GM12892 (cell line): ENCODE measurements at regions not wholly inside any gene's neighbourhood (a gene's known extent, or its start where the extent isn't known, plus 50 kb on each side); places are given as distances from the start of the nearest gene placed in this dataset.

Experiments
- DNase-seq: peaks from one replicate; pipeline ENCODE4 v3.0.0; 2011; ENCODE audit not compliant: insufficient read length
- FAIRE-seq: peaks from 2 replicates; lab custom pipeline; 2011; peaks lifted over from hg19 to GRCh38; lab: Jason Lieb, UNC
- POLR2A ChIP-seq: IDR thresholded peaks from 2 replicates; pipeline ENCODE4 v1.6.1; 2011; ENCODE audit warnings: low read depth, low read length, control low read depth
- POLR2AphosphoS5 ChIP-seq: IDR thresholded peaks from 2 replicates; pipeline ENCODE4 v1.6.1; 2011; ENCODE audit warnings: low read depth, low read length, control low read depth
- TAF1 ChIP-seq: IDR thresholded peaks from 2 replicates; pipeline ENCODE4 v1.6.1; 2011; ENCODE audit warnings: low read depth, mild to moderate bottlenecking, control low read depth, low read length, borderline replicate concordance

- no peak for DNase-seq
- no peak for FAIRE-seq
- TF ChIP-seq POLR2AphosphoS5 = no peak
- no peak for TF ChIP-seq POLR2A
- TF ChIP-seq TAF1 = no peak
These were observed 413.4 kb upstream of the JARID2 start for GRCh38 chr6:14832427-14832826.

GRCh38 chr6:14834851-14835530 lies 410.9 kb upstream of the JARID2 start:
- TF ChIP-seq POLR2AphosphoS5 (no peak), POLR2A (no peak), TAF1 (no peak)
- no peak for DNase-seq
- no peak for FAIRE-seq

GRCh38 chr6:14837435-14837834 lies 408.4 kb upstream of the JARID2 start:
- no peak for DNase-seq
- no peak for FAIRE-seq
- TF ChIP-seq POLR2A = no peak

GRCh38 chr6:14838133-14838583 lies 407.7 kb upstream of the JARID2 start:
- FAIRE-seq (no peak), DNase-seq (no peak)
- TF ChIP-seq POLR2A (no peak), TAF1 (no peak), POLR2AphosphoS5 (no peak)

DNA sequence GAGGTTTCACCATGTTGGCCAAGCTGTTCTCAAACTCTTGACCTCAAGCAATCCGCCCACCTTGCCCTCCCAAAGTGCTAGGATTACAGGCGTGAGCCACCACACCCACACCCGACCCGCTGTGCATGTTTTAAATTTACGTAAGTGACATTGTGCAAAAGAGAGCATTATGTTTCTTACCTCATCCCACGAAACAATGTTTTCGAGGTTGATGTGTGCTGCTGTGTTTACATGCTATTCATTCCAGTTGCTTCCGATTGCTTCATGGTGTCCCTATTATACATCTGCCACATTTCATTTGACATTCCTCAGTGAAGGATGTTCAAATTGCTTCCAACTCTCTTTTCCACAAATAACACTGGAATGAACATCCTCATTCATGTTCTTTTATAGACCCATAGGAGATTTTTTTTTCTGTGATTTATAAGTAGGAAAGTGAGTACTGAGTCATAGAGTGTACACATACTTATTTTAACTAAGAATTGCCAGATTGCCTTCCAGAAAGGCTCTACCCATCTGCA lies 403.9 kb upstream of the JARID2 start:
- FAIRE-seq (no peak), DNase-seq (no peak)
- no peak for TF ChIP-seq POLR2A
- no peak for TF ChIP-seq POLR2AphosphoS5
- TF ChIP-seq TAF1 = no peak

DNA sequence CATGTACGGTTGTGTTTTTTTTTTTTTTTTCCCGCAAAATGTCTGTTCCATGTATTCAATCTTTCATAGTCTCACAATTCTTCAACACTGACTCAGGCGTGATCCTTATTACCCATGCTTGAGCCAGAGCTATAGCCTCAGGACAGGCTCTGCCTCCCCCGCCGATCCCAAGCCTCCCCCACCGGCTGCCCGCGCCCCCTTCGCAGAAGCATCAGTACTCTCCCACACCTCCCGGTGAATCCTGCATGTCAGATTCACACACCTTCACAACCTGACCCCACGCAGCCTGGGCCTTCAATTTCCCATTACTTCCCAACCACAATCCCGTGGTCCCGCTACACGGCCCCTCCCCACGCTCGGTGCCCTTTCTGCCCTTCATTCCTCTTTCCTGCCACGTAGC lies 401.5 kb upstream of the JARID2 start:
- FAIRE-seq (no peak), DNase-seq (no peak)
- no peak for TF ChIP-seq TAF1
- no peak for TF ChIP-seq POLR2A
- no peak for TF ChIP-seq POLR2AphosphoS5

DNA sequence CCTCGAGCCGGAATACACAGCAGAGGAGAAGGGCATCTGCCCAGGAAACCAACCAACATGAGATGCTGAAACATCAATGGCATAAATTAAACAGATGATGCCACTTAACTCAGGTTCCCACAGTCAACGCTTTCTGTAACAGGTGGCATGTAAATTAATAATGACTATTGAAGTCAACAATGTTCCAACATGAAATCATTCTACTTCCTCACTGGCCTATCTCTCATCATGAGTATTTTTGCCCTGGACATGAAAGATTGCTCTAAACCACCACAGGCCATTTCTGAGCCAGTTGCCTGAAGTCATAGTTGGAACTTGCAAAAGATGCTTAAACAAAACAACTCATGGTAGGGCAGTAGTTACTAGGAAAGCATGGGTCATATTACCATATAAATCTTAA lies 397.9 kb upstream of the JARID2 start:
- TF ChIP-seq POLR2A (no peak), TAF1 (no peak), POLR2AphosphoS5 (no peak)
- FAIRE-seq (no peak), DNase-seq (no peak)

- no peak for FAIRE-seq
- no peak for DNase-seq
- TF ChIP-seq POLR2AphosphoS5 (no peak), TAF1 (no peak), POLR2A (no peak)
These were observed 396.7 kb upstream of the JARID2 start for GRCh38 chr6:14849185-14849584.

- TF ChIP-seq POLR2AphosphoS5 (no peak), POLR2A (no peak), TAF1 (no peak)
- no peak for DNase-seq
- FAIRE-seq = no peak
These were observed 394.6 kb upstream of the JARID2 start for GRCh38 chr6:14851281-14851680.

GRCh38 chr6:14852375-14852774 lies 393.5 kb upstream of the JARID2 start:
- DNase-seq (no peak), FAIRE-seq (no peak)
- TF ChIP-seq POLR2A = no peak
- no peak for TF ChIP-seq POLR2AphosphoS5
- TF ChIP-seq TAF1 = no peak

DNA sequence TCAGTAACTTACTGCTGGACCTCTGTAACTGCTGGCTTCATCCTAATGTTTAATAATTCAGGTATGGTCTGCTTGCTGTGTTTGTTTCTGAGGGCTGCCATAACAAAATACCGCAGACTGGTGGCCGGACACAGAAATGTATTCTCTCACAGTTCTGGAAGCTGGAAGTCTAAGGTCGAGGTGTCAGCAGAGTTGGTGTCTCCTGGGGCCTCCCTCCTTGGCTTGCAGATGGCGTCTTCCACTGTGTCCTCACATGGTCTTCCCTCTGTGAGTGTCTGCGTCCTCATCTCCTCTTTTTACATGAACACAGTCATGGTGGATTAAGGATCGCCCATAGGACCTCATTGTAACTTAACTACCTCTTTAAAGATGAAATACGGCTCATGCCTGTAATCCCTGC lies 389.7 kb upstream of the JARID2 start:
- DNase-seq = no peak
- TF ChIP-seq TAF1 (no peak), POLR2A (no peak), POLR2AphosphoS5 (no peak)
- FAIRE-seq = no peak

DNA sequence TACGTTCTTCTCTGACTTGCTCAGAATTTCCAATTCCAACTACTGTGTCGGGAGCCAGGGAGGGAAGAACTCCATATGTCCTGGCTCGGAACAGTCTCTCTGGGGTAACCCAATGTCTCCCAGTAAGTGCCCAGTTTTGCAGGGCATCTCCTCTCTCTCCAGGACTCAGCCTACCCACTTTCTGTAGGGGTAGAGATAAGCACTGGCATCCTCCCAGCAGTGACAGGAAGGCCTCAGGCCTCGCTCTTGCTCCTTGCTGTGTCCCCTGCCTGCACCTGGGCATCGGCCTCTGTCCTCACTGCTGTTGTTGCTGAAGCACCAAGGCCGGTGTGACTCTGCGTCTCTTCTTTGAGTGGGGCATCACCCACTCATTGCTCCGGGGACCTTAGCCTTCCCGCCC lies 388.9 kb upstream of the JARID2 start:
- no peak for FAIRE-seq
- no peak for DNase-seq
- no peak for TF ChIP-seq TAF1
- no peak for TF ChIP-seq POLR2A
- no peak for TF ChIP-seq POLR2AphosphoS5
